DMS 273 (cell line): ENCODE measurements at regions not wholly inside any gene's neighbourhood (a gene's known extent, or its start where the extent isn't known, plus 50 kb on each side); places are given as distances from the start of the nearest gene placed in this dataset.
A peak's percentile ranks its signal among the peaks of the same experiment; 100 is the strongest.

Source experiments
- DNase-seq: peaks from one replicate; lab custom pipeline; 2025; ENCODE audit not compliant: unreplicated experiment; lab: John Stamatoyannopoulos, UW

DNA sequence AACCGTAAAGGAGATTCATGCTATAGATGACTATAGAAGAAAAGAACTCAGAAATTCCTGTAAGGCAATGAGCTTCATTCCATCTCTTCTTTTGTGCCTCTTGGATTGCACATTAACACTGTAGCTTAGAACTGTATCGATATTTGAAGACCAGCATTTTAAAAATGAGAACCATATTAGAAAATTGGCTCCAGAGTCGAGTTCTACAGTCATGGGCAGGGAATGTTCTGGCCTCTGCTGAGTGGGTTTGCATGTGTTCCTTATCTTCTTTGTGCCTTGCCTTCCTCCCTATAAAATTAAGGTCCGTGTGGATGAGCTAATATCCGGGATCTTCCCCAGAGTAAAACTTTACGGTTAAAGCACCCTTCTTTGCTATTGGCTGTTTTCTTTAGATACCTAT is 77.4 kb upstream of the PLCL2 start:
- DNase-seq = peak; percentile 32

DNA sequence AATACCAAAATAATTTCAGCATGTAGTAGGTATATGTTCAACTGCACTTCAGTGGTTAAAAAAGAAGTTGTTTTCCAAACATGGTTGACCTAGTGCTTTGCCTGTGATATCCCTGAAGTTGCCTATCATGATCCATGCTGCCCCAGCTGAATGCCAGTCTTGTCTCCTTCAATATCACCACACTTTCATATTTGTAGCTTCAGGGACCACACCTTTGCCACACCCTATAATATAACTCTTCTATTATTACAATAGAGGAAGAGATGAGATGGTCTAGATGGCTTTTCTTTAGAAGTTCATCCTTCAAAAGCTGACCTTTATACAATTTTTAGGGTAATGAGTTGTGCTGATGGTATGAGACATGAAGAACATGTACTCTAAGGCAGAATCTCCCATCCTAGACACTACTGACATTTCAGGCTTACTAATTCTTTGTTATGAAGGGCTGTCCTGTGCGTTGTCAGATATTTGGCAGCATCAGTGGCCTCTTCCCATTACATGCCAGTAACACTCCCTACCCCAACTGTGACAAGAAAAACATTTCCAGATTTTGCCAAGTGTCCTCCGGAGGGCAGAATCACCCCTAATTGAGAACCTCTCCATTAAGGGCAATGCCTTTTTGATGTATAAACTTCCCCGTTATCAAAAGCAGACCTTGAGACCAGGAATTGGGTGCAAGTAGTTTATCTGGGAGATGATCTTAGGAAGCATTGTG is 76.2 kb upstream of the PLCL2 start:
- DNase-seq = peak; percentile 45

DNA sequence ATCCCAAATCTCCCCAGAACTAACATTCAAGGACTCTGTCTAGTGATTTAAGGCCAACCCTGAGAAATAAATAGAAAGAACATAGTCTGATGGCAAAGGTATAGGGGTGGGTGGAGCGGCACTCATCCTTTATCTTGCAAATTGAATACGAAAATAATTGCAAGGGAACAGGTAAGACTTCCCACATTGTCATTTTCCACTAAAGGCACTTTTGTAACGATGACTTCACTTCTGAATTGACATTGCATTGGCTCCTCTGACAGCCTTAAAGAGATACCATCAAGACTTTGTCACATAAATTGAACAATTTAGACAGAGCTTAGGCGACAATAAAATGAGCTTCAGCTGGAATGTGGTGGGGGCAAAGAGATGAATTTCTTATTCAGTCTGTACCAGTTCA is 75.3 kb upstream of the PLCL2 start:
- no peak for DNase-seq

DNA sequence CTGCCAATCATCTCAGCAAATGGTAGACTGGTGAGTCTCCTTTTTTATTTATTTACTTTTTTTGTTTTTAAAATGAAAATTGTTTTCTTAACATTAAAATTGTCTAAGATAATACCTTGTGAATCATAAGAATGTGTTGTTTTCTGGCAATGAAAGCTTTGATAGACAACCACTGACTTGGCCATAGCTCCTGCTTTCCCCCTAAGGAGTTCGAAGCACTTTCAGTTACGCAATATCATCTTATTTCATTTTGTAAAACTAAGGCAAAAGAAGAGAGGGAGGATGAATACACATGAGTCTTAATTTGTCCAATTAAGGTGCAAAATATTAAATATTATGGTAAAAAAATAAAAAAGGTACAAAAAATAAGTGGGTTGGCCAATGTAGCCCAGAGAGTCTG is 74.8 kb upstream of the PLCL2 start:
- no peak for DNase-seq

DNA sequence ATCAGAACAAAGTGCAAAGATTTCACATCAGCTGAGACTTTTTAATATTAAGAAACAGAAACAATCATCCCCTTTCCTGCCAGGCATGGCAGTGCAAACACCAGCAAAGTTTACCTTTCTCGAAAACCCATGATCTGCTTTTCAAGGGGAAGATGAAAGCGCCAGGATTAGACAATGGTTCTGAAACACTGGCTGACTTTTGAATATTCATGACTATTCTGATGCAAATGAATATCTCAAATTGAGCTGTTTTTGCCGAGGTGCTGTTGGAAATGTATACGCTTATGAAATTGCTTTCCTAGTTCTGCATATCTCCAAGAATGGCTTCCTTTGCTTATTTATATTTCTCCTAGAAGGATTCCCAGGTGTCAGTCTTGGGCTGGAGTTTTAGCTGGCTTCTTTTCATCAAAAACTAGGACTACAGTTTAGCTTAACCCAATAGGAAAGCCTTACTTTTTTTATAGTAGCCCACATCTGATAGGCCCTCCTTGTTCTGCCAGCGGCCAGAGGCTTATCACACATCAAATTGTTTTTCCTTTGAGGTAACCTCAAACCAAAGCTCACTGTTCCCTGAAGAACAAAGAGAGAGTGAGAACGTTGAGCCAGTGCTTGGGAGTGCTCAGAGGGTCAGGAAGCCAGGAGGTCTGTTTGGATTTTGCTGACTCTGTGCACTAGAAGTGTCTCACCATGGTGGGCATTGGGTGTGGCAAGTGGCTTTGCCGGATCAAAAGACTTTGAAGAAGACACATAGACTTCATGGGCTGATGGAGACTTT is 74.0 kb upstream of the PLCL2 start:
- no peak for DNase-seq

DNA sequence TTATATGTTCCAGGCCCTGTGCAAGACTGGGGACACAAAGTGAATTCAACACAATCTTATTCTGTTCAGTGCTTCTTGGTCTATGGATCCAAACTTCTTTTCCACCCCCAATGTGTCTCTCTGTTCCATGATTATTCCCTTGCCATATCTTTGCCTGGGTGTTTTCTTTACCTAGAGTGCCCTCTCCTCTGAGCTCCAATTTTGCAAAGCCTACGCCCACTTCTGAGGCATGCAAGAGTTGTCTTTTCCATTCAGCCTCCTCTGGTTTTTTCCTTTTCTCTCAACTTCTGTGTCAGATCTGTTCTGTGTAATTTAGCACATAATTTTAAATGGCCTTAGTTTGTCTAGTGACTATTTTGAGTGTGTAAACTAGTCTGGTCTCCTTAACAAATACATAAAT is 72.8 kb upstream of the PLCL2 start:
- DNase-seq = no peak

DNA sequence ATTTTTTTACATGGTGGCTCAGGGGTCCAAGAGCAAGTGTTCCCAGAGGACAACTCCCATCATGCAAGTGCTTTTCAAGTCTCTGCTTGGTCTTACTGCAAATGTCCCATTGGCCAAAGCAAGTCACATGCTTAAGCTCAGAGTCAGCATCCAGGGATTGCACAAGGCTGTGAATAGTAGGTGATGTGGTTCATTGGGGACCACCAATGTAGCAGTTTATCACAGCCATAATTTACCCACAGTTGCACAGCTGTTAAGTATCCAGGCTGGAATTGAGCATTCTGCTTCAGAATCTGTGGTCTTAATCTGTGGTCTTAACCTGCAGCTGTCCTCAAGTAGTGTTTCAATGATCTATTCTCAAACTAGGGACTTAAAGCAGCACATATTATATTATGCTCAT is 71.4 kb upstream of the PLCL2 start:
- DNase-seq = peak; percentile 18

DNA sequence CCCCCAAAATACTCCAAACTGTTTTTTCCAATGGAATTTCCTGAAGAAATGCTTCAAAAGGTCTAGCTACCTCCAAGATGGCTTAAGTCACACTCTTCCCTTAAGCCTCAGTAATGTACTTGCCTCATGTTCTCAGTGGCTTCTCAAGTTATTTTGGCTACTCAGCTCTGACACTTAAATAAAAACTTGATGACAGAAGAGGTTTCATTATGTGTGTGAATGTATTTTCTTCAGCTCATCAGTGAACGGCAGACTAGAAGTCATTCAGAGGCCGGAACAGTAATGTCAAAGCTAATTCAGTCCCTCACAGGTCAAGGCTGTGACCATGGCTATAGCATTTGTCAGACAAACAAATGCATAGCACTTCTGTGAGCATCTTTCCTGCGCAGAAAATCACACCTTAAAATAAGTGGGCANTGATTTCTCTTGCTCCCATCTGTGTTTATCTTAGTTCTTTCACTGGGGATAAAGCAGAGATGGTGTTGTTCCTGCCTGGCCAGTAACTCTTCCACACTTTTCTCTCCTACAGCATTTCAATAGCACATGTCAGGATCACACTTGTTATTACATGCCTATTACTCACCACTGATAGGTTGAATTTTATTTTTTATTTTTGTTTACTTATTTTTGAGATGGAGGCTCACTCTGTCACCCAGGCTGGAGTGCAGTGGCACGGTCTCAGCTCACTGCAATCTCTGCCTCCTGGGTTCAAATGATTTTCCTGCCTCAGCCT is 68.5 kb upstream of the PLCL2 start:
- no peak for DNase-seq

DNA sequence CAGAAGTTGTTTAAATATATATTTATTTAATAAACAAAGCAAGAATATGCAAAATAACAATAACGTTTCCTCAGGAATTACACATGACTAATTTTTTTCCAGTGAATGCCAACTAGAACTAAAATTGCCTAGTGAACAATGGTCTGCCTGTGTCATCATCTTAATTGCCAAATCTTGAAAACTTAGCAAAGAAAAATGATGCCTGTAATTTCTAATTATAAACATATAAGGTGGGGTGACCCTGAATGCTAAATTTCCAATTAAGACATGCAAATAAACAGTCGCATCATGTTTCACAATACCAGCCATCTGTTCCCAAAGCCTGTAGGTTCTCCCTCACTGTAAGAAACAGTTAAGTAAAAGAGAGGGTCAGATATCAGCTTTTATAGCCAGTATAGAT is 67.6 kb upstream of the PLCL2 start:
- DNase-seq = peak; percentile 78

DNA sequence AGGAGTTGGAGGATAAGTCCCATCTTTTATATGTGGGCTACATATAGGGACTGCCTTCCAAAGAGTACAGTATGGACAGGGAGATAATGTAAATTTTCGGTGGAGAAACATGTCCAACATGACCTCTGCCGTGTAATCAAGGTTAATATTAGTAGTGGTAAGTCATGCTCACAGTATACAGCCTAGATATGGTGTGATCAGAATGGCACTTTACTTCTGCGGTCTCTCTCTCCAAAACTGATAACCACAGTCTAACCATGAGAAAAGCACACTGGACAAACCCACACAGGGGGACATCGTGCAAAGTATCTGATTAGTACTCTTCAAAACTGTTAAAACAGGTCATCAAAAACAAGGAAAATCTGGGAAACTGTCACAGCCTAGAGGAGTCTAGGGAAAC is 66.6 kb upstream of the PLCL2 start:
- no peak for DNase-seq

DNA sequence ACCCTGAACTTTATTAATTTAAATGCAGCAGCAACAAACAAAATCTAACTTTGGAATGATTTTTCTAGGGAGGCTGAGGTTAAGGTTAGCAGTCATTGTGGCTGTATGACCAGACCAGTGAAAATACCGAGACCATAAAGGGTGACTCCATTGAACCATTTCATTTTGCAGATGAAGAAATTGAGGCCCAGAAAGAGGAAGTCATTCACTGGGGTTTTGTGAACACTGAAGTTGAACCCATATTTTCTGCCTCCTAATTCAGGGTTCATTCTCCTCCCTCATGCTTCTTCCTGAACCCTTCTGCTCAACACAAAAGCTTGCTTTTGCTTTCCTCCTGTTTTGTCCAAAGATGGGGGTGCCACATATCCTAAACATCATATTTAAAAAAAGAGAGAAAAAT is 65.8 kb upstream of the PLCL2 start:
- DNase-seq = no peak

DNA sequence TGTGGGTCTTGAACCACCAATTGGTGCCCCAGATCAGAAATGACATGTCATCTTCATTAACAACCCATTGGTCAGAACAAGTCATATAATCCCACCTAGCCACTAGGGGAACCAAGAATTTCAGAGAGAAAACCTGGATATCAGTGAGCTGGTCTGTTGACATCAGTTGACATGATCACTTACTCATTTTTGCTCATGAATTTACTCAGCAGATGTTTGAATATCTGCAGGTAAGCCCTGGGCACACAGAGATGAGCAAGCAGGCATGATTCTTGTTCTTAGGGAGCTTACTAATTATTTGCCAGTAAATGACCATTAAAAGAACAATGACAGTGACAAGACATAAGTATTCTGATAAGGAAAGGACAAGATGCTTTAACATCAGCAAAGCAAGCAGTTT is 64.3 kb upstream of the PLCL2 start:
- DNase-seq = no peak

DNA sequence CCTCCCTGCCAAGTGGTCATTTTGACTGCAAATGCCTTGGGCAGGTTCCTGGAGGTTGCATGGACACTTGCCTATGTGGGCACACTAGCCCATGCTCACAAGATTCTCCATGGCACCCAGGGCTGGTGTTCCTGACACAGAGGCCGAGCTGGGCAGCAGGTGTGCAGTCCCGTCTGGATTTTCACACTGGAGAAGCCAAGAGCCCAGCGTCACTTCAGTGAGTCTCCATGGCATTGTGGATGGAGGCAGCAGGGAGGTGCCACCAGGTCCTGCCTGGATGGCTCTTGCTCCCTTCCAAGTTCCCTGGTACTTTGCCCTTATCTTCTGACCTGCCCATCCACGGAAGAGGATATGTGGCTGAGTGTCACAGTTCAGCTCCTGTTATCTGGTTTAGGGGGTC is 63.7 kb upstream of the PLCL2 start:
- DNase-seq = no peak

DNA sequence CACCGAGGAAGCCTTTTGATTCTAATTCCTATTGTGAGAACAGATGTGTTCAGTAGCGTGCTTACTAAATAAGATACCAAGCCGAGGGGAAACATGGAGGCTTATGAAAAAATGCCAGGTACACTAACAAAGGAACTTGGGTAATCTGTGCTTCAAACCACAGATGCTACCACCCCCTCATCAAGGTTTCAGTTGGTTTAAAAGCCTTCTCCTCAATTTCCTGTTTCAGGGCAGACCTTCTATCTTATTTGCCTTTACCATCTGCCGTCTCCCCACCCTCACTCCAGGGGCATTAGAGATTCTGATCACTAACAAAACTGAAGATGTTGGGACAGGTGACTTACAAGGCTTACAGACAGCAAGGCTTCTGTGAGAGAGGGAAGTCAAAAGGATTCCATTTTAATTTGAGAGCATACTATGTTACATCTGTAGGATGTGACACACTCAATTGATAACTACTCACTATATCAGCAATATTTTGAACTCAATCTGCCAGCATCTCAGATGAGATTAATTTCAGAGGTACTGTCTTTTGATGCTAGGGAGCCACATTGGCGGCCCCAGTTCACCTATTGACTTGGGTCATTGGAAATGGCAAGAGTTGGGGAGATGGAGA is 60.6 kb upstream of the PLCL2 start:
- DNase-seq = peak; percentile 13

DNA sequence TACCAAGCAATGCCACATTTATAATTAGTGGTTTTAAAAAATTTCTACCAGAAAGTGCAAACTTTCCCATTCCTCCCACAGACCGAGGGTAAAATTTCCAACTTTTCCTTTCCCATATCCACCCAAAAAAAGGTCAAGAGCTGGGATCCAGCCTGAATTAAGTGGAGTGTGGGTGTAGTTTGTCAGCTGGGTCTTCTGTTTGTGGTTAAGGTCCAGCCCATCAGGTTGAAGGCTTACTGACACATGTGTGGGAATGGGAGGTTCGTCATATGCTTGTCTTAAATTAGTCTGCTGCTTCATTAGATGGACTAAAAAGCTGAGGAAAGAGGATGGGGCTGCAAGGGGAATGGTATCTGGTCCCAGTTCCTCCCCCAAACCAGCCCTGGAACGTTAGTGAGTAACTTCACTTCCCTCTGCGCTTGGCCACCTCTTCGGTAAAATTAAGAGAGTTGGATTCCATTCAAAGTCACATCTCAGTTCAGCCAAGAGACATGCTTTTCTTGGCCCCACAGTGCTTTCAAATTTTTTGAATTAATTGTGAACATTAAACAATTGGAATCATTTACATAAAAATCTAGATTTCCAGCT is 59.0 kb upstream of the PLCL2 start:
- no peak for DNase-seq

DNA sequence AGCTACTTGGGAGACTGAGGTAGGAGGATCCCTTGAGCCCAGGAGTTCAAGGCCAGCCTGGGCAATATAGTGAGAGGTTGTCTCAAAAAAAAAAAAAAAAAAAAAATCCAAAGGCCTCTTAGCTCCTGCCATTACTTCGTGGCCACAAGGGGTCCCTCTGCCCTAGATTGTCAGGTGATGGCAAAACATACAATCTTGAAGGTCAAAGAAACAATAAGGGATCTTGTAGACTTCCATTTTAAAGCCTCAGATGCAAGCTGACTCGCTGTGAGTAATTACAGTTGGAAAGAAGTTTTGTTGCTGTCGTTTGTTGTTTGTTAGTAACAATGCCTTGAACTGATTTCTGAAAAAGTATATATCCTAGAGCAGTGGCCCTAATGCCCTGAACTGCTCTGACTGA is 55.9 kb upstream of the PLCL2 start:
- peak; percentile 12 for DNase-seq

DNA sequence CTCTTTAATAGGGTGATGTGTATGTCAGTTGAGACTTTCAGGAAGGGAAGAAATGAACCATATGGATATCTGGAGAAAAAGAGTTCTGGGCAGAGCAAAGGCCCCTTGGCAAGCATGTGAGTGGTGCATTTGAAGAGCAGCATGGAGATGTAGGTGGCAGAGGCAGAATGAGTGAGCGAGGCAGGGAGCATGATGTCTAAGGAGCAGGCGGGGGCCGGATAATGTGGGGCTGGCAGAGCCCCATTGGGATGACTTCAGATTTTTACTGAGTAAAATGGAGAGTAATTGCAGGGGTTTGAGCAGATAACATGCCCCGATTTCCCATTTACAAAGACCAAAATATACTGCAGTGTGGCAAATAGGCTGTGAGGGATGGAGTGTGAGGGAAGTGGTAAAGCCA is 52.9 kb upstream of the PLCL2 start:
- no peak for DNase-seq

DNA sequence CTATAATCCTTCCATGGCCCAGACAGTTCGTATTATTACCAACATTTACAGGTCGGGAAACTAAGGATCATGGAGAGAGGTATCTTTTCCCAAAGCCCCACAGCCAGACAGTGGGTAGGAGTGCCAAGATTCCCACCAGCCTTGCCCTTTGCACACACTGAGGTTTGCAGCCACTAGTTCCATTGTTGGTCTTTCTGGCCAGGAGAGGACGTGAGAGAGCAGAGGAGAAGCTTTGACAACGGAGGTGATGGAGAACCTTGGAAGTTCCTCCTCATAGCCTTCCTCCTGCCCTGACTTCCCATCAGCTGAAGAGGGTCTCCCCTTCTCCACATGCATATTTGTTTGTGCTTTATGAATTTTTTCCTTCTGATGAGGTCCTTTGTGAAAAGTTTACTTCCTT is 50.5 kb upstream of the PLCL2 start:
- DNase-seq = no peak

DNA sequence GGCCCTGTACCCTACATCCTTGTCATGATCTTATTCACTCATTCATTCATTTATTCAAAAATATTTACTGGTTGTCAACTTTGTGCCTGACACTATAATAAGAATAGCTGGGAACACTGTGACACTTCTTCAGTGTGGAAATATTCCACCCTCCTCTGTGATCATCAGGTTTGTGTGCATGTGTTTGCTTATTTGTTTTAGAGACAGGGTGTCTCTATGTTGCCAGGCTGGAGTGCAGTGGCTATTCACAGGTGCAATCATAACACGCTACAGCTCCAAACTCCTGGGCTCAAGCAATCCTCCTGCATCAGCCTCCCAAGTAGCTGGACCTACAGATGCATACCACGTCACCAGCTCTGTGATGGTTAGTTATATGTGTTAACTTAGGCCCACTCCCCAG is 50.0 kb upstream of the PLCL2 start:
- no peak for DNase-seq
